Tibial artery (tissue), 4 donors: ENCODE measurements at regions not wholly inside any gene's neighbourhood (a gene's known extent, or its start where the extent isn't known, plus 50 kb on each side); places are given as distances from the start of the nearest gene placed in this dataset.

Experiments used
- DNase-seq, 2 donors: peaks; one replicate each; pipeline ENCODE4 v3.0.0-alpha.2; 2019
- H3K27ac ChIP-seq, 2 donors: fragments of 200-600 bp; sonication (generic) in 1 of 2; 1 replicate in 1 of 2; 2 replicates in 1 of 2; pipeline ENCODE4 v1.5.1; 2018 to 2019; ENCODE audit warnings: mild to moderate bottlenecking in 1 of 2
- H3K27me3 ChIP-seq, 2 donors: fragments of 200-600 bp; sonication (generic) in 1 of 2; one replicate each; pipeline versions ENCODE4 v1.5.1 to v1.6.0; 2016 to 2019
- H3K36me3 ChIP-seq, 3 donors: fragments of 200-600 bp; sonication (generic) in 2 of 3; one replicate each; pipeline ENCODE4 v1.5.1; 2016 to 2019; ENCODE audit warnings: mild to moderate bottlenecking in 2 of 3
- H3K4me1 ChIP-seq, 4 donors: fragments of 200-600 bp; sonication (generic) in 2 of 4; 1 replicate in 3 of 4; 2 replicates in 1 of 4; pipeline ENCODE4 v1.5.1; 2016 to 2019
- H3K4me3 ChIP-seq, 2 donors: fragments of 200-600 bp; sonication (generic) in 1 of 2; 1 replicate in 1 of 2; 2 replicates in 1 of 2; pipeline ENCODE4 v1.5.1; 2018 to 2019; ENCODE audit warnings: mild to moderate bottlenecking in 2 of 2
- H3K9me3 ChIP-seq, 3 donors: fragments of 200-600 bp; sonication (generic) in 1 of 3; one replicate each; pipeline ENCODE4 v1.5.1; 2016 to 2019
- CTCF ChIP-seq, 2 experiments: fragments of 200-600 bp in 1 of 2; fragments of 450-650 bp in 1 of 2; IDR thresholded peaks; one replicate each; pipeline ENCODE4 v1.5.1; 2017 to 2019; ENCODE audit warnings: antibody characterized with exemption in 2 of 2, mild to moderate bottlenecking in 1 of 2, moderate library complexity in 1 of 2
- intact Hi-C: fragments of 100-400 bp; cut with DNase I; formaldehyde crosslinking; loops from one replicate; pipeline ENCODE4 v1.15.0; 2023; ENCODE audit warnings: low total_unique reads

DNA sequence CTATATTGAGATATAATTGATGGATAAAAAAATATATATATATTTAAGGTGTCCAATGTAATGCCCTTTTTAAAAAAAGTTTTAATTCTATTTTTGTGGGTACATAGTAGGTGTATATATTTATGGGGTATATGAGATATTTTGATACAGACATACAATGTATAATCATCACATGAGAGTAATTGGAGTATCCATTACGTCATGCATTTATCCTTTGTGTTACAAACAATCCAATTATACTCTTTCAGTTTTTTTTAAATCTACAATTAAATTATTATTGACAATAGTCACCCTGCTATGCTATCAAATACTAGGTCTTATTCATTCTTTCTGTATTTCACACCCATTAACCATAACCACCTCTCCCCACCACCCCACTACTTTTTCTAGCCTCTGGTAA, 66.3 kb upstream of the DIPK2B start:
- H3K36me3 ChIP-seq = no peaks in the 10 kb centered on the region
- H3K27me3 ChIP-seq = no peaks in the 10 kb centered on the region
- no peaks in the 10 kb centered on the region for H3K4me1 ChIP-seq
- no peak for DNase-seq
- H3K9me3 ChIP-seq = no peaks in the 10 kb centered on the region
- intact Hi-C loops = no loop called here
- H3K27ac ChIP-seq = no peak overlapping the region
- no peak overlapping the region for H3K4me3 ChIP-seq
- no peak for TF ChIP-seq CTCF (IDR thresholded peaks at IDR 0.05)

GRCh38 chrX:45266456-45266855, 65.8 kb upstream of the DIPK2B start:
- no peak for DNase-seq
- H3K4me3 ChIP-seq = no peak overlapping the region
- TF ChIP-seq CTCF (IDR thresholded peaks at IDR 0.05) = no peak
- H3K9me3 ChIP-seq = no peaks in the 10 kb centered on the region
- intact Hi-C loops = no loop called here
- no peaks in the 10 kb centered on the region for H3K4me1 ChIP-seq
- H3K36me3 ChIP-seq = no peaks in the 10 kb centered on the region
- H3K27ac ChIP-seq = no peak overlapping the region
- H3K27me3 ChIP-seq = no peaks in the 10 kb centered on the region

DNA sequence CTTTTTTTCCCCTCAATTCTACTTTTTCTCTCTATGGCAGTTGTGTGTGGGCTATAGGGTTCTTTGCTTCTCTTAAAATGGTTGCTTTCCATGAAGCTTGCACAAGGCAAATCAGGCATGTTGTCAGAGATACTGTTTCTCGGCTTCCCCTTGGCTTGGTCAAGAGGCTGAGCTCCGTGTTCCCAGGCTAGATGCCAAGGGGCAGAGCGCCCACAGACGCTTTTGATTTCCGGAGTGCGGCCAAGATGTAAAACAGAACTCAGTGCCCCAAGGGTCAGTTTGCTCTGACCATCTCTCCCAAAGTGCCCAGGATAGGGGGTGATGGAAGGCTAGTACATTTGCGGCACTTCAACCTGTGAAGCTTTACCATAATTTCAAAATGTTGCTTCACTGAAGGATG, 64.2 kb upstream of the DIPK2B start:
- H3K27me3 ChIP-seq = no peaks in the 10 kb centered on the region
- H3K4me3 ChIP-seq = no peak overlapping the region
- H3K4me1 ChIP-seq = no peaks in the 10 kb centered on the region
- intact Hi-C loops = no loop called here
- H3K27ac ChIP-seq = no peak overlapping the region
- DNase-seq = no peak
- H3K9me3 ChIP-seq = no peaks in the 10 kb centered on the region
- TF ChIP-seq CTCF (IDR thresholded peaks at IDR 0.05) = no peak
- no peaks in the 10 kb centered on the region for H3K36me3 ChIP-seq

GRCh38 chrX:45261471-45261870, 60.8 kb upstream of the DIPK2B start:
- DNase-seq = no peak
- H3K4me1 ChIP-seq = no peaks in the 10 kb centered on the region
- H3K9me3 ChIP-seq = no peaks in the 10 kb centered on the region
- no peaks in the 10 kb centered on the region for H3K36me3 ChIP-seq
- H3K27ac ChIP-seq = no peak overlapping the region
- intact Hi-C loops = no loop called here
- no peaks in the 10 kb centered on the region for H3K27me3 ChIP-seq
- no peak for TF ChIP-seq CTCF (IDR thresholded peaks at IDR 0.05)
- H3K4me3 ChIP-seq = no peak overlapping the region

- Histone ChIP-seq H3K4me3 (no peak overlapping the region), H3K36me3 (no peaks in the 10 kb centered on the region), H3K27ac (no peak overlapping the region), H3K9me3 (no peaks in the 10 kb centered on the region), H3K4me1 (no peaks in the 10 kb centered on the region), H3K27me3 (no peaks in the 10 kb centered on the region)
- no peak for DNase-seq
- no peak for TF ChIP-seq CTCF (IDR thresholded peaks at IDR 0.05)
- intact Hi-C loops = no loop called here
Observed at GRCh38 chrX:45261005-45261404, 60.3 kb upstream of the DIPK2B start.

DNA sequence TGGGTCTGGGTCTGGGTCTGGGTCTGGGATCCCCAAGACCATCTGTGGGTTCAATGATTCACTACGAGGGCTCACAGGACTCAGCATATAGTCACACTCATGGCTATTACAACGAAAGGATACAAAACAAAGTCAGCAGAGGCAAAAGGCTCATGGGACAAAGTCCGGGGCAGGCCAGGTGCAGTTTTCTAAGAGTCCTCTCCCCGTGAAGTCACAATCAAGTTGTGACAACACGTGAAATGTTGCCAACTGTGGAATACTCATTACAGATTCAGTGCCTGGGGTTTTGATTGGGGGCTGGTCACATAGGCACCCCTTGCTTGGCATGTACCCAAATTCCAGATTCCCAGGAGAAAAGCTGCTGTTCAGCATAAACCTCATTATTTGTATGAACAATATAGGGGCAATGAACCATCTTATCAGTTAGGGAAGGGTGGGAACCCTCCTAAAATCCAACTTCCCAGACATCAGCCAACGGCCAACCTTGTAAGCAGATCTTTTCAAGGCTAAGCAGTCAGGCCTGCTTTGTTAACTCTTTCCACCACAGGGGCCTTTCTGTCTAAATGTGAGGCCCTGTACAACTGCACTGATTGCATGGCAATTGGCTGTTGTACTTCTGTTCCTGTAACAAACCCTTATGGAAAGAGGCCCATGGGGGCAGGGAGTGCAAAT, 58.2 kb upstream of the DIPK2B start:
- intact Hi-C loops = no loop called here
- no peaks in the 10 kb centered on the region for H3K27me3 ChIP-seq

More for the DNA sequence above, 58.2 kb upstream of the DIPK2B start:
- Histone ChIP-seq H3K4me3 (no peak overlapping the region), H3K4me1 (no peaks in the 10 kb centered on the region), H3K9me3 (peaks cover 0 to 2% (median 0%) of the 10 kb centered on the region in 3 donors), H3K27ac (no peak overlapping the region), H3K36me3 (no peaks in the 10 kb centered on the region)
- TF ChIP-seq CTCF (IDR thresholded peaks at IDR 0.05) = no peak
- no peak for DNase-seq
